HFF-Myc (cell line): ENCODE measurements at regions not wholly inside any gene's neighbourhood (a gene's known extent, or its start where the extent isn't known, plus 50 kb on each side); places are given as distances from the start of the nearest gene placed in this dataset.

Source experiments
- DNase-seq: peaks from one replicate; pipeline ENCODE4 v3.0.0-alpha.2; 2011; ENCODE audit warnings: low read depth; ENCODE audit errors: extremely low read depth
- H3K4me3 ChIP-seq: replicated peaks from 2 replicates; pipeline ENCODE4 v1.5.1; 2011; ENCODE audit warnings: low read depth, mild to moderate bottlenecking, control low read depth, low read length
- CTCF ChIP-seq: IDR thresholded peaks from 2 replicates; pipeline ENCODE4 v1.5.1; 2012; ENCODE audit warnings: mild to moderate bottlenecking, low read depth, low read length, control low read depth; ENCODE audit errors: missing control alignments

- no peak for DNase-seq
- no peak for TF ChIP-seq CTCF
- H3K4me3 ChIP-seq: no peak overlapping the region
These were observed 1036.4 kb downstream of the PCDH18 start for GRCh38 chr4:136495851-136496250.

GRCh38 chr4:136495076-136495475 lies 1037.2 kb downstream of the PCDH18 start:
- DNase-seq: no peak
- no peak for TF ChIP-seq CTCF
- no peak overlapping the region for H3K4me3 ChIP-seq

- H3K4me3 ChIP-seq: no peak overlapping the region
- no peak for DNase-seq
- TF ChIP-seq CTCF: no peak
These were observed 1043.2 kb downstream of the PCDH18 start for GRCh38 chr4:136489101-136489500.

- TF ChIP-seq CTCF: no peak
- DNase-seq: no peak
- no peak overlapping the region for H3K4me3 ChIP-seq
These were observed 1047.3 kb downstream of the PCDH18 start for GRCh38 chr4:136484996-136485395.

- no peak for TF ChIP-seq CTCF
- no peak for DNase-seq
- no peak overlapping the region for H3K4me3 ChIP-seq
These were observed 1055.5 kb downstream of the PCDH18 start for GRCh38 chr4:136476753-136477152.

- no peak for TF ChIP-seq CTCF
- DNase-seq: no peak
- H3K4me3 ChIP-seq: no peak overlapping the region
These were observed 1061.2 kb downstream of the PCDH18 start for GRCh38 chr4:136471051-136471450.

GRCh38 chr4:136465691-136466090 lies 1066.6 kb downstream of the PCDH18 start:
- no peak for DNase-seq
- TF ChIP-seq CTCF: no peak

More at GRCh38 chr4:136465691-136466090, 1066.6 kb downstream of the PCDH18 start:
- no peak overlapping the region for H3K4me3 ChIP-seq
